ENCODE measurements at regions not wholly inside any gene's neighbourhood (a gene's known extent, or its start where the extent isn't known, plus 50 kb on each side); places are given as distances from the start of the nearest gene placed in this dataset.

DNA sequence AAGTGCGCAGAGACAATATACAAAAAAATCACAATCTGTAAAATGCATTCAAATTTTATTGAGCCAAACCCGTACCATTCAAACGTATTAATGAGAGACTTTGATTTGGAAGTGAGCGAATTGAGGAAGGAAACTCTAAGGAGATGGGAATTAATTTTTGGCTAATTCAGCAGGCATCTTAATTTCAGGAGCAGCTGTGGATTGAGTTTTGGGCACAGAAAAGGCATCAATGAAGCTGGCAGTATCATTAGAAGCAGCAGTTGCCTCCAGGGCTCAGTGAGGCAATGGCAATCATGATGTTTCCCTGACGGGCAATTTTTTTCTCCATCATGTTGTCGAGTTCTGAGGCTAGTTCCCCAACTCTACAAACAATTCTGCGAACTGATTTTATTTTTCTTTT lies 2041.6 kb downstream of the NCAM2 start:
- Mint-ChIP-seq H3K36me3 (ENCODE audit: insufficient read depth, unreplicated experiment) (no peaks in the 10 kb centered on the region), H3K9me3 (ENCODE audit: low read depth, unreplicated experiment) (peaks cover 6% of the 10 kb centered on the region), H3K4me1 (ENCODE audit: low read depth, unreplicated experiment) (no peaks in the 10 kb centered on the region), H3K4me3 (ENCODE audit: low read depth, unreplicated experiment) (no peak overlapping the region), H3K27ac (ENCODE audit: unreplicated experiment) (no peak overlapping the region), H3K27me3 (ENCODE audit: unreplicated experiment) (no peaks in the 10 kb centered on the region)
- no peak for DNase-seq
- BruUV-seq (replicated peaks) = no TSS peak
- intact Hi-C loops (cut with micrococcal nuclease; ENCODE audit: unreplicated experiment) = no loop called here
- CTCF ChIA-PET = interaction anchor here (0.7 kb wide), 1 partner anchor 260 kb away, joined by 3 read pairs; no protein-coding TSS in a partner anchor
- TF ChIP-seq, protein P1, sequence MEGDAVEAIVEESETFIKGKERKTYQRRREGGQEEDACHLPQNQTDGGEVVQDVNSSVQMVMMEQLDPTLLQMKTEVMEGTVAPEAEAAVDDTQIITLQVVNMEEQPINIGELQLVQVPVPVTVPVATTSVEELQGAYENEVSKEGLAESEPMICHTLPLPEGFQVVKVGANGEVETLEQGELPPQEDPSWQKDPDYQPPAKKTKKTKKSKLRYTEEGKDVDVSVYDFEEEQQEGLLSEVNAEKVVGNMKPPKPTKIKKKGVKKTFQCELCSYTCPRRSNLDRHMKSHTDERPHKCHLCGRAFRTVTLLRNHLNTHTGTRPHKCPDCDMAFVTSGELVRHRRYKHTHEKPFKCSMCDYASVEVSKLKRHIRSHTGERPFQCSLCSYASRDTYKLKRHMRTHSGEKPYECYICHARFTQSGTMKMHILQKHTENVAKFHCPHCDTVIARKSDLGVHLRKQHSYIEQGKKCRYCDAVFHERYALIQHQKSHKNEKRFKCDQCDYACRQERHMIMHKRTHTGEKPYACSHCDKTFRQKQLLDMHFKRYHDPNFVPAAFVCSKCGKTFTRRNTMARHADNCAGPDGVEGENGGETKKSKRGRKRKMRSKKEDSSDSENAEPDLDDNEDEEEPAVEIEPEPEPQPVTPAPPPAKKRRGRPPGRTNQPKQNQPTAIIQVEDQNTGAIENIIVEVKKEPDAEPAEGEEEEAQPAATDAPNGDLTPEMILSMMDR (IDR thresholded peaks at IDR 0.05; ENCODE audit: unreplicated experiment) = no peak

DNA sequence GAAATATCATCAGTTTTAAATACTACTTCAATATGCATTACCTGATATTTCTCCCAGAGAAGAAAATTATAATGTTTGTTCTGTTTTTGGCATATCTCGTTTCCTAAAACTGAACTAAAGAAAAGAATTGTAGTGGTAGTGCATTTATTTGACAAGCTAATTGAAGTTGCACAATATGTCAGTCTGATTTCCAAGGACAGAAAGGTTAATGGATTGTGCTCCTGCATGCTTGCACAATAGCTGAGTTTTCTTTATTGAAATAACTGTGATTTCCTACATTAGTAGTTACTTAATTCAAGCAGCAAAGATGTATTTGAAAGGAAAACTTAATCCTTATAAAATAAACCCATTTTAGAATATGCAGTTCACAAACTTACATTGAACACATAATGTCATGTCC lies 2047.7 kb downstream of the NCAM2 start:
- BruUV-seq (replicated peaks) = no TSS peak
- Mint-ChIP-seq H3K27ac (ENCODE audit: unreplicated experiment) (no peak overlapping the region), H3K4me3 (ENCODE audit: low read depth, unreplicated experiment) (no peak overlapping the region), H3K4me1 (ENCODE audit: low read depth, unreplicated experiment) (no peaks in the 10 kb centered on the region), H3K36me3 (ENCODE audit: insufficient read depth, unreplicated experiment) (no peaks in the 10 kb centered on the region), H3K9me3 (ENCODE audit: low read depth, unreplicated experiment) (peaks cover 11% of the 10 kb centered on the region), H3K27me3 (ENCODE audit: unreplicated experiment) (no peaks in the 10 kb centered on the region)
- TF ChIP-seq, protein P1 (IDR thresholded peaks at IDR 0.05; ENCODE audit: unreplicated experiment) = no peak
- intact Hi-C loops (cut with micrococcal nuclease; ENCODE audit: unreplicated experiment) = no loop called here
- CTCF ChIA-PET = no interaction called here
- DNase-seq = no peak

DNA sequence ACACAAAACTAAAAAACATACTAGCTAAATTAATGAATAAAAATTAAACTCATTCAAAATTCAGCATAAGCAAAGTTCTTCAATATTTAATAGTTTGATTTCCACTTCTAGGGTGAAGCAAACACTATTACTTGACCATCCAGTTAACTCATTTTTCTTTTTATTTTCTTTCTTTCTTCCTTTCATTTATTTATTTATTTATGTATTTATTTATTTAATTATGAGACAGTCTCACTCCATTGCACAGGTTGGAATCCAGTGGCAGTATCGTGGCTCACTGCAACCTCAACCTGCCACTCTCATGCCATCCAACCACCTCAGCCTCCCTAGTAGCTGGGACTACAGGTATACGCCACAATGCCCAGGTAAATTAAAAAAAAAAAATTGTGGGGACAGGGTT lies 2069.5 kb downstream of the NCAM2 start:
- Mint-ChIP-seq H3K9me3 (ENCODE audit: low read depth, unreplicated experiment) (no peaks in the 10 kb centered on the region), H3K27me3 (ENCODE audit: unreplicated experiment) (no peaks in the 10 kb centered on the region), H3K4me1 (ENCODE audit: low read depth, unreplicated experiment) (no peaks in the 10 kb centered on the region), H3K36me3 (ENCODE audit: insufficient read depth, unreplicated experiment) (no peaks in the 10 kb centered on the region), H3K4me3 (ENCODE audit: low read depth, unreplicated experiment) (no peak overlapping the region), H3K27ac (ENCODE audit: unreplicated experiment) (no peak overlapping the region)
- BruUV-seq (replicated peaks) = no TSS peak
- CTCF ChIA-PET = no interaction called here
- DNase-seq = no peak
- intact Hi-C loops (cut with micrococcal nuclease; ENCODE audit: unreplicated experiment) = no loop called here
- TF ChIP-seq, protein P1 (IDR thresholded peaks at IDR 0.05; ENCODE audit: unreplicated experiment) = no peak

DNA sequence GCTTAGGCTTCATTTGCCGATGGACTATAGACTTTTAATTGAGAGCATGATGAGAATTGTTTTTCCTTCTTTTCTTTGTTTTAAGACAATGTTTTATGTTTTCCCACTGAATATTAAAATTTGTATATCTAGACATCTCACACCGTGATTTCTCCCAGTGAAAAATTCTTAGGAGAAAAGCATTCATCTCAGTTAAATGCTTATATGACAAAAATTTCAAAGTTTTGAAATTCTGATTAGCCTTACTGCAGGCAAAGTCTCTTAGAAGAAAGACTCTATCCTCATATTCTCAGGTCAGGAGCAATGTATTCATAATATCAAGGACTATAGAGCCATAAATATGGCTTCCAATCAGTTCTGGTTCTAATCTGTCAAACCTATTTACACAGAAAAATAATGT lies 2085.0 kb downstream of the NCAM2 start:
- no peak for DNase-seq
- H3K9me3 Mint-ChIP-seq (ENCODE audit: low read depth, unreplicated experiment) = peaks cover 14% of the 10 kb centered on the region
- no peaks in the 10 kb centered on the region for H3K4me1 Mint-ChIP-seq (ENCODE audit: low read depth, unreplicated experiment)
- H3K27ac Mint-ChIP-seq (ENCODE audit: unreplicated experiment) = no peak overlapping the region
- H3K27me3 Mint-ChIP-seq (ENCODE audit: unreplicated experiment) = no peaks in the 10 kb centered on the region
- TF ChIP-seq, protein P1 (IDR thresholded peaks at IDR 0.05; ENCODE audit: unreplicated experiment) = no peak
- CTCF ChIA-PET = no interaction called here
- no TSS peak for BruUV-seq (replicated peaks)
- intact Hi-C loops (cut with micrococcal nuclease; ENCODE audit: unreplicated experiment) = no loop called here
- no peak overlapping the region for H3K4me3 Mint-ChIP-seq (ENCODE audit: low read depth, unreplicated experiment)
- no peaks in the 10 kb centered on the region for H3K36me3 Mint-ChIP-seq (ENCODE audit: insufficient read depth, unreplicated experiment)

DNA sequence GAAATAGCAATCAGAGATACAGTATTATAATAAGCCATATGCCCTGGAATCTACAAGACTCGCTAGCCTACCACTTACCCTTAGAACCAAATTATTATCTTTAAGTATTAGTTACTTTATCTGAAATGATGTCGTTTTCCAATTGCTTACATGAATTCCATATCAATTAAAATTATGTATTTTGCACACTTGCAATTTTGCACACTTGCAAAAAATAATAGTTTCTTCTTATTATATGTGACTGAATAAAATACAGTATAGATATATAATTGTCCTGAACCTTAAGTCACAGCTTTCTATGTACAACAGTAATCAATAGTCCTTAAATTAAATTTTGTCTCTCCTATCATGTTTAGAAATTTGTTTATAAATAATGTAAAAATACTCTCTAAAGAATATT lies 2095.1 kb downstream of the NCAM2 start:
- Mint-ChIP-seq H3K4me3 (ENCODE audit: low read depth, unreplicated experiment) (no peak overlapping the region), H3K27me3 (ENCODE audit: unreplicated experiment) (no peaks in the 10 kb centered on the region), H3K27ac (ENCODE audit: unreplicated experiment) (no peak overlapping the region), H3K36me3 (ENCODE audit: insufficient read depth, unreplicated experiment) (no peaks in the 10 kb centered on the region), H3K4me1 (ENCODE audit: low read depth, unreplicated experiment) (no peaks in the 10 kb centered on the region), H3K9me3 (ENCODE audit: low read depth, unreplicated experiment) (peaks cover 2% of the 10 kb centered on the region)
- CTCF ChIA-PET = no interaction called here
- DNase-seq = no peak
- intact Hi-C loops (cut with micrococcal nuclease; ENCODE audit: unreplicated experiment) = no loop called here
- TF ChIP-seq, protein P1 (IDR thresholded peaks at IDR 0.05; ENCODE audit: unreplicated experiment) = no peak
- BruUV-seq (replicated peaks) = no TSS peak

Data from Calu3 (cell line).